HEK293 (cell line): ENCODE measurements at regions not wholly inside any gene's neighbourhood (a gene's known extent, or its start where the extent isn't known, plus 50 kb on each side); places are given as distances from the start of the nearest gene placed in this dataset.
"Not testable (repeated sequence)": the region's sequence is repeated elsewhere in the genome, so short reads cannot be mapped to it uniquely, and the experiment has no call there.

Experiments
- CTCF ChIA-PET: fragments of 350-600 bp; formaldehyde crosslinking; extraction: SDS; loops from one replicate; lab custom pipeline; 2021; ENCODE audit warnings: antibody characterized with exemption; lab: Yijun Ruan, JAX
- POLR2A ChIA-PET: fragments of 300-600 bp; formaldehyde crosslinking; extraction: SDS; loops from one replicate; lab custom pipeline; 2020; ENCODE audit warnings: antibody characterized with exemption, inconsistent platforms; lab: Yijun Ruan, JAX
- H3K27ac ChIP-seq: fragments of 200-500 bp; sonication (Bioruptor generic); 2 replicates; pipeline ENCODE4 v1.5.1; 2014; ENCODE audit warnings: low read depth, low read length, control low read depth, inconsistent platforms; ENCODE audit errors: extremely low read depth
- H3K36me3 ChIP-seq, 2 experiments: fragments of 200-500 bp in 1 of 2; sonication (Bioruptor generic) in 1 of 2; 1 replicate in 1 of 2; 2 replicates in 1 of 2; pipeline ENCODE4 v1.5.1; 2014 to 2017; ENCODE audit warnings: inconsistent platforms in 2 of 2, low read length in 2 of 2; ENCODE audit not compliant: control insufficient read depth in 2 of 2, insufficient read depth in 1 of 2
- H3K4me1 ChIP-seq: fragments of 200-500 bp; sonication (Bioruptor generic); 2 replicates; pipeline ENCODE4 v1.5.1; 2014; ENCODE audit warnings: mild to moderate bottlenecking, low read length, inconsistent platforms; ENCODE audit not compliant: control insufficient read depth, insufficient read depth
- H3K4me3 ChIP-seq: 2 replicates; pipeline ENCODE4 v1.5.1; 2011; ENCODE audit warnings: low read depth, mild to moderate bottlenecking, control low read depth, low read length, moderate library complexity
- H3K9me3 ChIP-seq: fragments of 200-500 bp; sonication (Bioruptor generic); 2 replicates; pipeline ENCODE4 v1.5.1; 2014; ENCODE audit warnings: low read depth, low read length, inconsistent platforms; ENCODE audit not compliant: control insufficient read depth, insufficient read depth
- HOXD13 ChIP-seq: sonication (generic); formaldehyde crosslinking; IDR thresholded peaks from 2 replicates; pipeline ENCODE4 v1.8.0; 2022; ENCODE audit warnings: missing genetic modification reagents, borderline replicate concordance
- PRDM10 ChIP-seq: fragments of 450-650 bp; formaldehyde crosslinking; IDR thresholded peaks from 2 replicates; pipeline ENCODE4 v1.5.1; 2016; ENCODE audit warnings: missing biosample characterization, missing genetic modification characterization
- SP7 ChIP-seq: fragments of 450-650 bp; formaldehyde crosslinking; IDR thresholded peaks from 2 replicates; pipeline ENCODE4 v1.5.1; 2016; ENCODE audit warnings: missing biosample characterization, missing genetic modification characterization
- ZBTB17 ChIP-seq: fragments of 450-650 bp; formaldehyde crosslinking; IDR thresholded peaks from 2 replicates; pipeline ENCODE4 v1.5.1; 2016; ENCODE audit warnings: missing biosample characterization, missing genetic modification characterization
- ZEB2 ChIP-seq: fragments of 450-650 bp; formaldehyde crosslinking; IDR thresholded peaks from 2 replicates; pipeline ENCODE4 v1.5.1; 2016; ENCODE audit warnings: missing biosample characterization, missing genetic modification characterization
- ZFHX2 ChIP-seq: fragments of 450-650 bp; formaldehyde crosslinking; conservative IDR thresholded peaks from 2 replicates; pipeline ENCODE4 v1.5.1; 2016; ENCODE audit warnings: missing biosample characterization, missing genetic modification characterization
- ZFP69B ChIP-seq: fragments of 450-650 bp; formaldehyde crosslinking; IDR thresholded peaks from 2 replicates; pipeline ENCODE4 v1.5.1; 2016; ENCODE audit warnings: missing biosample characterization, missing genetic modification characterization
- ZNF121 ChIP-seq: fragments of 450-650 bp; formaldehyde crosslinking; IDR thresholded peaks from 2 replicates; pipeline ENCODE4 v1.5.1; 2016; ENCODE audit warnings: missing biosample characterization, missing genetic modification characterization
- ZNF16 ChIP-seq: fragments of 450-650 bp; formaldehyde crosslinking; IDR thresholded peaks from 2 replicates; pipeline ENCODE4 v1.5.1; 2016; ENCODE audit warnings: low read depth, missing biosample characterization, missing genetic modification characterization
- ZNF184 ChIP-seq: fragments of 450-650 bp; IDR thresholded peaks from 2 replicates; pipeline ENCODE4 v1.5.1; 2018; ENCODE audit warnings: missing biosample characterization, mild to moderate bottlenecking, missing genetic modification characterization
- ZNF2 ChIP-seq: fragments of 450-650 bp; formaldehyde crosslinking; IDR thresholded peaks from 2 replicates; pipeline ENCODE4 v1.5.1; 2016; ENCODE audit warnings: missing biosample characterization, missing genetic modification characterization
- ZNF335 ChIP-seq: fragments of 450-650 bp; formaldehyde crosslinking; conservative IDR thresholded peaks from 2 replicates; pipeline ENCODE4 v1.5.1; 2016; ENCODE audit warnings: missing biosample characterization, missing genetic modification characterization
- ZNF37A ChIP-seq: fragments of 450-650 bp; IDR thresholded peaks from 2 replicates; pipeline ENCODE4 v1.5.1; 2018; ENCODE audit warnings: missing biosample characterization, missing genetic modification characterization
- ZNF473 ChIP-seq: fragments of 450-650 bp; formaldehyde crosslinking; IDR thresholded peaks from 2 replicates; pipeline ENCODE4 v1.5.1; 2017; ENCODE audit warnings: missing biosample characterization, missing genetic modification characterization
- ZNF549 ChIP-seq: fragments of 450-650 bp; IDR thresholded peaks from 2 replicates; pipeline ENCODE4 v1.5.1; 2018; ENCODE audit warnings: missing biosample characterization, missing genetic modification characterization, mild to moderate bottlenecking, inconsistent platforms, moderate library complexity
- ZNF658 ChIP-seq: fragments of 450-650 bp; formaldehyde crosslinking; IDR thresholded peaks from 2 replicates; pipeline ENCODE4; 2016; ENCODE audit warnings: missing biosample characterization, missing genetic modification characterization
- ZNF664 ChIP-seq: fragments of 450-650 bp; formaldehyde crosslinking; IDR thresholded peaks from 2 replicates; pipeline ENCODE4 v1.5.1; 2016; ENCODE audit warnings: missing biosample characterization, missing genetic modification characterization
- ZNF677 ChIP-seq: fragments of 450-650 bp; IDR thresholded peaks from 2 replicates; pipeline ENCODE4 v1.5.0; 2018; ENCODE audit warnings: missing biosample characterization, mild to moderate bottlenecking, missing genetic modification characterization, moderate library complexity
- ZNF747 ChIP-seq: fragments of 450-650 bp; formaldehyde crosslinking; IDR thresholded peaks from 2 replicates; pipeline ENCODE4 v1.5.1; 2016; ENCODE audit warnings: missing biosample characterization, missing genetic modification characterization
- ZNF76 ChIP-seq: fragments of 450-650 bp; formaldehyde crosslinking; IDR thresholded peaks from 2 replicates; pipeline ENCODE4; 2016; ENCODE audit warnings: low read depth, missing biosample characterization, missing genetic modification characterization, borderline replicate concordance
- ZNF791 ChIP-seq: fragments of 450-650 bp; formaldehyde crosslinking; IDR thresholded peaks from 2 replicates; pipeline ENCODE4 v1.5.1; 2016; ENCODE audit warnings: missing biosample characterization, missing genetic modification characterization
- ZNF843 ChIP-seq: fragments of 450-650 bp; formaldehyde crosslinking; IDR thresholded peaks from 2 replicates; pipeline ENCODE4 v1.5.1; 2016; ENCODE audit warnings: missing biosample characterization, missing genetic modification characterization
- ZSCAN23 ChIP-seq: fragments of 450-650 bp; formaldehyde crosslinking; IDR thresholded peaks from 2 replicates; pipeline ENCODE4 v1.5.1; 2016; ENCODE audit warnings: missing biosample characterization, missing genetic modification characterization
- TF ChIP-seq, protein P1 (sequence below): fragments of 450-650 bp; formaldehyde crosslinking; IDR thresholded peaks from 2 replicates; pipeline ENCODE4 v1.5.1; 2016; ENCODE audit warnings: missing biosample characterization, missing genetic modification characterization

DNA sequence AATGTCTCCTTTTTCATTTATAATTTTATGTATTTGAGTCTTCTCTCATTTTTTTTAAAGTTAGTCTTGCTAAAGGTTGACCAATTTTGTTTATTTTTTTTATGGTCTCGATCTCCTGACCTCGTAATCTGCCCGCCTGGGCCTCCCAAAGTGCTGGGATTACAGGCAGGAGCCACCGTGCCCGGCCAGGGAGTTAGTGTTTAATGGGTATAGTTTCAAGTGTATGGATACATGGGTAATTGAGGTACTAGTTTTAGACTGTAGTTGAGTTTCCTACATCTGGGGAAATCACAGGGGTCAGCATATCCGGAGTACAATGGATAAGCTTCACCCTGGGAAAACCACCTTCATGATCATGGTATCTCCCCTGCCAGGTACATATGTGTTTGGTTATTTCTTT lies 267.3 kb upstream of the KCND2 start (continued):
- TF ChIP-seq ZNF843 (tag by site-specific recombination): no peak
- TF ChIP-seq ZNF677 (tag by site-specific recombination): no peak
- no peak for TF ChIP-seq ZSCAN23 (tag by site-specific recombination)
- no peak for TF ChIP-seq ZNF37A (tag by site-specific recombination)
- no peak for TF ChIP-seq ZNF549
- TF ChIP-seq ZFHX2 (tag by site-specific recombination): no peak
- no peak for TF ChIP-seq ZEB2 (tag by site-specific recombination)

DNA sequence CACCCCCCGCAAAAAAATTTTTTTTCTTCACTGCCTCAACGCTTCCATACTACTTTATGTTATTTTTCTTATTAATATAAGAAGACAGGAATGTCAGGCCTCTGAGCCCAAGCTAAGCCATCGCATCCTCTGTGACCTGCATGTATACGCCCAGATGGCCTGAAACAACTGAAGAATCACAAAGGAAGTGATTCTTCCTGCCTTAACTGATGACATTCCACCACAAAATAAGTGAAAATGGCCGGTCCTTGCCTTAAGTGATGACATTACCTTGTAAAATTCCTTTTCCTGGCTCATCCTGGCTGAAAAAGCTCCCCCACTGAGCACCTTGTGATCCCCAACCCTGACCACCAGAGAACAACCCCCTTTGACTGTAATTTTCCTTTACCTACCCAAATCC lies 258.7 kb upstream of the KCND2 start:
- POLR2A ChIA-PET, H3K4me1 ChIP-seq, H3K36me3 ChIP-seq, H3K4me3 ChIP-seq, H3K27ac ChIP-seq, CTCF ChIA-PET, H3K9me3 ChIP-seq: not testable (repeated sequence)

- Histone ChIP-seq H3K9me3 (no peaks in the 10 kb centered on the region), H3K4me1 (no peaks in the 10 kb centered on the region), H3K36me3 (no peaks in the 10 kb centered on the region), H3K4me3 (no peak overlapping the region), H3K27ac (no peak overlapping the region)
- ChIA-PET POLR2A (no interaction called here), CTCF (no interaction called here)
- no peak for TF ChIP-seq ZFP69B (tag by site-specific recombination)
- no peak for TF ChIP-seq ZNF791 (tag by site-specific recombination)
- no peak for TF ChIP-seq ZBTB17 (tag by site-specific recombination)
- TF ChIP-seq ZNF473: no peak
- TF ChIP-seq PRDM10: no peak
- no peak for TF ChIP-seq ZNF16 (tag by site-specific recombination)
- TF ChIP-seq ZNF76 (tag by site-specific recombination): no peak
- no peak for TF ChIP-seq SP7 (tag by site-specific recombination)
- TF ChIP-seq ZNF664 (tag by site-specific recombination): no peak
- no peak for TF ChIP-seq ZNF335 (tag by site-specific recombination)
- no peak for TF ChIP-seq ZNF658
- TF ChIP-seq ZNF184 (tag by site-specific recombination): no peak
- no peak for TF ChIP-seq ZNF747
- TF ChIP-seq, protein P1, sequence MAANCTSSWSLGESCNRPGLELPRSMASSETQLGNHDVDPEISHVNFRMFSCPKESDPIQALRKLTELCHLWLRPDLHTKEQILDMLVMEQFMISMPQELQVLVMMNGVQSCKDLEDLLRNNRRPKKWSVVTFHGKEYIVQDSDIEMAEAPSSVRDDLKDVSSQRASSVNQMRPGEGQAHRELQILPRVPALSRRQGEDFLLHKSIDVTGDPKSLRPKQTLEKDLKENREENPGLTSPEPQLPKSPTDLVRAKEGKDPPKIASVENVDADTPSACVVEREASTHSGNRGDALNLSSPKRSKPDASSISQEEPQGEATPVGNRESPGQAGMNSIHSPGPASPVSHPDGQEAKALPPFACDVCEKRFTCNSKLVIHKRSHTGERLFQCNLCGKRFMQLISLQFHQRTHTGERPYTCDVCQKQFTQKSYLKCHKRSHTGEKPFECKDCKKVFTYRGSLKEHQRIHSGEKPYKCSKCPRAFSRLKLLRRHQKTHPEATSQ (tag by site-specific recombination): no peak
- TF ChIP-seq ZNF121 (tag by site-specific recombination): no peak
- TF ChIP-seq ZNF2 (tag by site-specific recombination): no peak
- no peak for TF ChIP-seq HOXD13 (CRISPR knock-in tag)
- TF ChIP-seq, all 188 proteins: peak for 0
These were observed 258.0 kb upstream of the KCND2 start for GRCh38 chr7:120014925-120015465.
